B cell (primary cell): ENCODE measurements at regions not wholly inside any gene's neighbourhood (a gene's known extent, or its start where the extent isn't known, plus 50 kb on each side); places are given as distances from the start of the nearest gene placed in this dataset.

Source experiments
- EZH2 ChIP-seq: IDR thresholded peaks from 2 replicates; pipeline ENCODE4 v1.6.1; 2012; ENCODE audit warnings: borderline replicate concordance, low read depth, mild to moderate bottlenecking, moderate library complexity, low read length; ENCODE audit not compliant: insufficient read depth, poor library complexity, severe bottlenecking
- TF ChIP-seq, protein P1 (sequence below): fragments of 200-600 bp; IDR thresholded peaks from one replicate; pipeline ENCODE4 v1.8.0; 2022; ENCODE audit warnings: antibody characterized with exemption, mild to moderate bottlenecking

GRCh38 chr10:8280946-8281345, 226.5 kb downstream of the GATA3 start:
- no peak for TF ChIP-seq EZH2
- TF ChIP-seq, protein P1, sequence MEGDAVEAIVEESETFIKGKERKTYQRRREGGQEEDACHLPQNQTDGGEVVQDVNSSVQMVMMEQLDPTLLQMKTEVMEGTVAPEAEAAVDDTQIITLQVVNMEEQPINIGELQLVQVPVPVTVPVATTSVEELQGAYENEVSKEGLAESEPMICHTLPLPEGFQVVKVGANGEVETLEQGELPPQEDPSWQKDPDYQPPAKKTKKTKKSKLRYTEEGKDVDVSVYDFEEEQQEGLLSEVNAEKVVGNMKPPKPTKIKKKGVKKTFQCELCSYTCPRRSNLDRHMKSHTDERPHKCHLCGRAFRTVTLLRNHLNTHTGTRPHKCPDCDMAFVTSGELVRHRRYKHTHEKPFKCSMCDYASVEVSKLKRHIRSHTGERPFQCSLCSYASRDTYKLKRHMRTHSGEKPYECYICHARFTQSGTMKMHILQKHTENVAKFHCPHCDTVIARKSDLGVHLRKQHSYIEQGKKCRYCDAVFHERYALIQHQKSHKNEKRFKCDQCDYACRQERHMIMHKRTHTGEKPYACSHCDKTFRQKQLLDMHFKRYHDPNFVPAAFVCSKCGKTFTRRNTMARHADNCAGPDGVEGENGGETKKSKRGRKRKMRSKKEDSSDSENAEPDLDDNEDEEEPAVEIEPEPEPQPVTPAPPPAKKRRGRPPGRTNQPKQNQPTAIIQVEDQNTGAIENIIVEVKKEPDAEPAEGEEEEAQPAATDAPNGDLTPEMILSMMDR: no peak
